ENCODE measurements at regions not wholly inside any gene's neighbourhood (a gene's known extent, or its start where the extent isn't known, plus 50 kb on each side); places are given as distances from the start of the nearest gene placed in this dataset.
"Not testable (repeated sequence)": the region's sequence is repeated elsewhere in the genome, so short reads cannot be mapped to it uniquely, and the experiment has no call there.

- DNase-seq, result no peak
Observed at GRCh38 chr5:40453689-40454088, 226.0 kb upstream of the PTGER4 start.

GRCh38 chr5:40452874-40453624, 226.7 kb upstream of the PTGER4 start:
- DNase-seq, result no peak

GRCh38 chr5:40447438-40447837, 232.3 kb upstream of the PTGER4 start:
- DNase-seq, result no peak

- no peak for DNase-seq
Observed at GRCh38 chr5:40446910-40447309, 232.8 kb upstream of the PTGER4 start.

- DNase-seq, result no peak
Observed at GRCh38 chr5:40442346-40442745, 237.4 kb upstream of the PTGER4 start.

GRCh38 chr5:40441733-40442132, 238.0 kb upstream of the PTGER4 start:
- no peak for DNase-seq

- no peak for DNase-seq
Observed at GRCh38 chr5:40440746-40441145, 239.0 kb upstream of the PTGER4 start.

- not testable (repeated sequence) for DNase-seq
Observed at GRCh38 chr5:40439103-40439502, 240.6 kb upstream of the PTGER4 start.

- not testable (repeated sequence) for DNase-seq
Observed at GRCh38 chr5:40438646-40439045, 241.1 kb upstream of the PTGER4 start.

- DNase-seq, result no peak
Observed at GRCh38 chr5:40437452-40437861, 242.3 kb upstream of the PTGER4 start.

- no peak for DNase-seq
Observed at GRCh38 chr5:40436535-40437237, 243.0 kb upstream of the PTGER4 start.

- DNase-seq, result not testable (repeated sequence)
Observed at GRCh38 chr5:40435706-40436105, 244.0 kb upstream of the PTGER4 start.

GRCh38 chr5:40432836-40433235, 246.9 kb upstream of the PTGER4 start:
- DNase-seq, result no peak

- no peak for DNase-seq
Observed at GRCh38 chr5:40431734-40432133, 248.0 kb upstream of the PTGER4 start.

- no peak for DNase-seq
Observed at GRCh38 chr5:40430101-40430710, 249.5 kb upstream of the PTGER4 start.

GRCh38 chr5:40429258-40430100, 250.2 kb upstream of the PTGER4 start:
- no peak for DNase-seq

- DNase-seq, result no peak
Observed at GRCh38 chr5:40428815-40429214, 250.9 kb upstream of the PTGER4 start.

- no peak for DNase-seq
Observed at GRCh38 chr5:40428126-40428525, 251.6 kb upstream of the PTGER4 start.

GRCh38 chr5:40417046-40417810, 262.5 kb upstream of the PTGER4 start:
- not testable (repeated sequence) for DNase-seq

- DNase-seq, result no peak
Observed at GRCh38 chr5:40416588-40416987, 263.1 kb upstream of the PTGER4 start.

- DNase-seq, result no peak
Observed at GRCh38 chr5:40416098-40416497, 263.6 kb upstream of the PTGER4 start.

- no peak for DNase-seq
Observed at GRCh38 chr5:40414922-40415321, 264.8 kb upstream of the PTGER4 start.
